ENCODE measurements at regions not wholly inside any gene's neighbourhood (a gene's known extent, or its start where the extent isn't known, plus 50 kb on each side); places are given as distances from the start of the nearest gene placed in this dataset.

DNA sequence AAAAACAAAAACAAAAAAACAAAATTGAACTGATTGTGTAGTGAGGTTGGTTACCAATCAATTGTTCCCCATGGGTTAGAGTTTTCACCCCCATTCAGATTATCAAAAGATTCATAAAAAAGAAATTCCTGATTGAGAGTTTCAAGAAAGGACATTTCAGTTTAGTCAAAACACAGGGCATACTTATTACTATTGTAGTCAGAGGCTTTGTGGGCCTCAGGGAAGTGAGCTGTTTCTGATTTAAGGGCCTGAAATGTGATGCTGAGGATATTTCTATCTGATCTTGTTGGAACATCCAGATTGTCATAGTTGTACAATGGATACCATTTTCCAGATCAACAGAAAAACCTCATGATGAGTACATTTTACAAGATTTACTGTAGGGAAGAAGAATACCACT, 368.1 kb upstream of the NETO1 start:
- TF ChIP-seq, protein P1, sequence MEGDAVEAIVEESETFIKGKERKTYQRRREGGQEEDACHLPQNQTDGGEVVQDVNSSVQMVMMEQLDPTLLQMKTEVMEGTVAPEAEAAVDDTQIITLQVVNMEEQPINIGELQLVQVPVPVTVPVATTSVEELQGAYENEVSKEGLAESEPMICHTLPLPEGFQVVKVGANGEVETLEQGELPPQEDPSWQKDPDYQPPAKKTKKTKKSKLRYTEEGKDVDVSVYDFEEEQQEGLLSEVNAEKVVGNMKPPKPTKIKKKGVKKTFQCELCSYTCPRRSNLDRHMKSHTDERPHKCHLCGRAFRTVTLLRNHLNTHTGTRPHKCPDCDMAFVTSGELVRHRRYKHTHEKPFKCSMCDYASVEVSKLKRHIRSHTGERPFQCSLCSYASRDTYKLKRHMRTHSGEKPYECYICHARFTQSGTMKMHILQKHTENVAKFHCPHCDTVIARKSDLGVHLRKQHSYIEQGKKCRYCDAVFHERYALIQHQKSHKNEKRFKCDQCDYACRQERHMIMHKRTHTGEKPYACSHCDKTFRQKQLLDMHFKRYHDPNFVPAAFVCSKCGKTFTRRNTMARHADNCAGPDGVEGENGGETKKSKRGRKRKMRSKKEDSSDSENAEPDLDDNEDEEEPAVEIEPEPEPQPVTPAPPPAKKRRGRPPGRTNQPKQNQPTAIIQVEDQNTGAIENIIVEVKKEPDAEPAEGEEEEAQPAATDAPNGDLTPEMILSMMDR (IDR thresholded peaks at IDR 0.05), result no peak
- TF ChIP-seq POLR2A (IDR thresholded peaks at IDR 0.05), result no peak
